Upper lobe of left lung (tissue), 6 donors: ENCODE measurements at regions not wholly inside any gene's neighbourhood (a gene's known extent, or its start where the extent isn't known, plus 50 kb on each side); places are given as distances from the start of the nearest gene placed in this dataset.
"Not testable (repeated sequence)": the region's sequence is repeated elsewhere in the genome, so short reads cannot be mapped to it uniquely, and the experiment has no call there.

Source experiments
- ATAC-seq, 2 donors: fragments of 200-7000 bp; cut with Tn5 transposase; one replicate each; pipeline ENCODE4 v1.9.1; 2022; ENCODE audit warnings: mild to moderate bottlenecking in 2 of 2, moderate library complexity in 2 of 2; ENCODE audit not compliant: low FRiP score in 2 of 2
- DNase-seq, 2 donors: peaks; one replicate each; pipeline ENCODE4 v3.0.0-alpha.2; 2019 to 2020
- H3K27ac ChIP-seq, 4 donors: fragments of 200-600 bp; sonication (generic); one replicate each; pipeline ENCODE4 v1.5.1; 2016 to 2019
- H3K27me3 ChIP-seq, 4 donors: fragments of 200-600 bp; sonication (generic); one replicate each; pipeline ENCODE4 v1.5.1; 2017 to 2019
- H3K36me3 ChIP-seq, 4 donors: fragments of 200-600 bp; sonication (generic); one replicate each; pipeline ENCODE4 v1.5.1; 2016 to 2019
- H3K4me1 ChIP-seq, 4 donors: fragments of 200-600 bp; sonication (generic); one replicate each; pipeline ENCODE4 v1.5.1; 2018 to 2019
- H3K4me3 ChIP-seq, 4 donors: fragments of 200-600 bp; sonication (generic); one replicate each; pipeline ENCODE4 v1.5.1; 2017 to 2019; ENCODE audit warnings: mild to moderate bottlenecking in 2 of 4, moderate library complexity in 1 of 4
- H3K9me3 ChIP-seq, 4 donors: fragments of 200-600 bp; sonication (generic); one replicate each; pipeline ENCODE4 v1.5.1; 2018 to 2019
- EP300 ChIP-seq, 4 donors: sonication (generic); formaldehyde crosslinking; IDR thresholded peaks; one replicate each; pipeline ENCODE4 v1.5.1; 2017; ENCODE audit warnings: antibody characterized with exemption in 4 of 4, control low read depth in 2 of 4
- POLR2A ChIP-seq, 4 donors: fragments of 450-650 bp; IDR thresholded peaks; one replicate each; pipeline ENCODE4 v1.5.1; 2016 to 2017; ENCODE audit warnings: antibody characterized with exemption in 4 of 4, mild to moderate bottlenecking in 2 of 4
- POLR2AphosphoS5 ChIP-seq, 2 donors: sonication (generic); formaldehyde crosslinking; IDR thresholded peaks; one replicate each; pipeline ENCODE4 v1.5.1; 2017; ENCODE audit warnings: antibody characterized with exemption in 2 of 2
- WGBS, 2 donors: methylation state at CpG; one replicate each; pipeline ENCODE4 v1.1.5; 2017 to 2018; 5-methylcytosine and 5-hydroxymethylcytosine counted together
- TF ChIP-seq, protein P1 (sequence below), 6 experiments: fragments of 450-650 bp in 4 of 6; fragments of 200-600 bp in 2 of 6; sonication (generic) in 2 of 6; IDR thresholded peaks; one replicate each; pipeline ENCODE4 v1.5.1; 2016 to 2019; ENCODE audit warnings: antibody characterized with exemption in 6 of 6
- donor health status: DM: no; HTN: no; CAD: no; lungs with moderate emphysema.
- donor health status: DM: no; HTN: yes; CAD: no; lungs with severe emphysema.

DNA sequence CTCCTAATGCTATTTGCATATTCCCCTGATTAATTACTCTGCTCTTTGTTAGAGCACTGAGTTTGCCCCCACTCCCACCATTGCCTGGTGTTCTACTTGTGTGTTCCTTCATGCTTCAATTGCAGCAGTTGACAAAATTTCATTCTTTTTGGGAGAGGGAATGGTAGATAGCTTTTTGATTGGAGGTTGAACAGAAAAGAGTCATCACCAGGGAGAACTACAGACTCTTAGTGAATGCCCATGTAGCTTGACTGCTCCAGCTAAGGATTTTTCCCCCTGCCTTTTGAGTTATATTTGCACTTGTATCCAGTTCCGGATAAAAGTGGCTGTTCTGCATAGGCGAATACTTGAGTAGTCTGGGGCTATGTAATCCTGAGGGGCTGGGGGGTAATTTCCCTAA, 183.9 kb downstream of the ETNK1 start:
- Histone ChIP-seq H3K36me3 (no peaks in the 10 kb centered on the region), H3K27me3 (no peaks in the 10 kb centered on the region), H3K4me1 (no peaks in the 10 kb centered on the region), H3K4me3 (no peak overlapping the region), H3K27ac (no peak overlapping the region), H3K9me3 (no peaks in the 10 kb centered on the region)
- DNase-seq, result no peak
- TF ChIP-seq EP300 (IDR thresholded peaks at IDR 0.05) (no peak), POLR2AphosphoS5 (IDR thresholded peaks at IDR 0.05) (no peak), POLR2A (IDR thresholded peaks at IDR 0.05) (no peak)
- TF ChIP-seq, protein P1, sequence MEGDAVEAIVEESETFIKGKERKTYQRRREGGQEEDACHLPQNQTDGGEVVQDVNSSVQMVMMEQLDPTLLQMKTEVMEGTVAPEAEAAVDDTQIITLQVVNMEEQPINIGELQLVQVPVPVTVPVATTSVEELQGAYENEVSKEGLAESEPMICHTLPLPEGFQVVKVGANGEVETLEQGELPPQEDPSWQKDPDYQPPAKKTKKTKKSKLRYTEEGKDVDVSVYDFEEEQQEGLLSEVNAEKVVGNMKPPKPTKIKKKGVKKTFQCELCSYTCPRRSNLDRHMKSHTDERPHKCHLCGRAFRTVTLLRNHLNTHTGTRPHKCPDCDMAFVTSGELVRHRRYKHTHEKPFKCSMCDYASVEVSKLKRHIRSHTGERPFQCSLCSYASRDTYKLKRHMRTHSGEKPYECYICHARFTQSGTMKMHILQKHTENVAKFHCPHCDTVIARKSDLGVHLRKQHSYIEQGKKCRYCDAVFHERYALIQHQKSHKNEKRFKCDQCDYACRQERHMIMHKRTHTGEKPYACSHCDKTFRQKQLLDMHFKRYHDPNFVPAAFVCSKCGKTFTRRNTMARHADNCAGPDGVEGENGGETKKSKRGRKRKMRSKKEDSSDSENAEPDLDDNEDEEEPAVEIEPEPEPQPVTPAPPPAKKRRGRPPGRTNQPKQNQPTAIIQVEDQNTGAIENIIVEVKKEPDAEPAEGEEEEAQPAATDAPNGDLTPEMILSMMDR (IDR thresholded peaks at IDR 0.05), result no peak
- 61 to 73% methylated on average over 2 of the region's 2 CpGs for WGBS, 2 donors
- no peak for ATAC-seq

DNA sequence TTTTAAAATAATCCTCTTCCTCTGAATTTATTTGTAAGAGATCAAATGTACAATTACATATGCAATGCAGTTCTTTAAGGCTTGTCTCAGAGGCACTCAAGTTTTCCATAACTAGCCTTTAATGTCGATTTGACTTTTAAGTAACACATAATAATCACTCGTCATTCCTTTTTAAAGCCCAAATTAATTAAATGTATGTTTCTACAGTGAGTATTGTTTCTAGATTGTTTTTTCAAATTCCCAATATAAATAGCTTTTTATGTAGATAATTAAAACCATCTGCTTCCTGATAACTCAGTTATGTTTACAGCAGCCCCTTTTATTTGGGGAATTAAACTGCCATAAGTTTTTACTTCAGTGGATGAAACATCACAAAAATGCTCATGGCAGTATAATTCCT, 185.1 kb downstream of the ETNK1 start:
- Histone ChIP-seq H3K27me3 (no peaks in the 10 kb centered on the region), H3K9me3 (no peaks in the 10 kb centered on the region), H3K4me1 (no peaks in the 10 kb centered on the region), H3K36me3 (no peaks in the 10 kb centered on the region), H3K27ac (no peak overlapping the region), H3K4me3 (no peak overlapping the region)
- TF ChIP-seq POLR2A (IDR thresholded peaks at IDR 0.05), result no peak
- TF ChIP-seq EP300 (IDR thresholded peaks at IDR 0.05), result no peak
- no peak for TF ChIP-seq POLR2AphosphoS5 (IDR thresholded peaks at IDR 0.05)
- TF ChIP-seq, protein P1 (IDR thresholded peaks at IDR 0.05), result no peak
- DNase-seq, result no peak
- no peak for ATAC-seq
- 70 to 74% methylated on average over 2 of the region's 2 CpGs for WGBS, 2 donors

GRCh38 chr12:22812531-22812930, 187.6 kb downstream of the ETNK1 start:
- DNase-seq, result peak in 1 of 2 donors; percentile 15
- Histone ChIP-seq H3K27me3 (no peaks in the 10 kb centered on the region), H3K4me1 (no peaks in the 10 kb centered on the region), H3K27ac (no peak overlapping the region), H3K4me3 (no peak overlapping the region), H3K9me3 (no peaks in the 10 kb centered on the region), H3K36me3 (no peaks in the 10 kb centered on the region)
- TF ChIP-seq POLR2A (IDR thresholded peaks at IDR 0.05), result no peak
- no peak for TF ChIP-seq POLR2AphosphoS5 (IDR thresholded peaks at IDR 0.05)
- TF ChIP-seq, protein P1 (IDR thresholded peaks at IDR 0.05), result no peak
- TF ChIP-seq EP300 (IDR thresholded peaks at IDR 0.05), result no peak
- no peak for ATAC-seq
- 94 to 96% methylated on average over 4 to 5 of the region's 5 CpGs for WGBS, 2 donors

GRCh38 chr12:22821985-22822384, 197.0 kb downstream of the ETNK1 start:
- 88 to 90% methylated on average over 4 of the region's 4 CpGs for WGBS, 2 donors
- ATAC-seq, result no peak
- Histone ChIP-seq H3K27ac (no peak overlapping the region), H3K36me3 (no peaks in the 10 kb centered on the region), H3K4me3 (no peak overlapping the region), H3K4me1 (no peaks in the 10 kb centered on the region), H3K27me3 (no peaks in the 10 kb centered on the region), H3K9me3 (peaks cover 0 to 5% (median 0%) of the 10 kb centered on the region in 4 donors)
- TF ChIP-seq POLR2AphosphoS5 (IDR thresholded peaks at IDR 0.05) (no peak), EP300 (IDR thresholded peaks at IDR 0.05) (no peak), POLR2A (IDR thresholded peaks at IDR 0.05) (no peak)
- TF ChIP-seq, protein P1 (IDR thresholded peaks at IDR 0.05), result no peak
- no peak for DNase-seq

GRCh38 chr12:22826026-22826425, 201.1 kb downstream of the ETNK1 start:
- Histone ChIP-seq H3K36me3 (no peaks in the 10 kb centered on the region), H3K27ac (no peak overlapping the region), H3K9me3 (peaks cover 0 to 5% (median 0%) of the 10 kb centered on the region in 4 donors), H3K27me3 (no peaks in the 10 kb centered on the region), H3K4me1 (no peaks in the 10 kb centered on the region), H3K4me3 (no peak overlapping the region)
- no peak for DNase-seq
- TF ChIP-seq, protein P1 (IDR thresholded peaks at IDR 0.05), result no peak
- TF ChIP-seq EP300 (IDR thresholded peaks at IDR 0.05), result no peak
- no peak for TF ChIP-seq POLR2A (IDR thresholded peaks at IDR 0.05)
- TF ChIP-seq POLR2AphosphoS5 (IDR thresholded peaks at IDR 0.05), result no peak
- 81 to 84% methylated on average over 3 of the region's 3 CpGs for WGBS, 2 donors
- ATAC-seq, result no peak

DNA sequence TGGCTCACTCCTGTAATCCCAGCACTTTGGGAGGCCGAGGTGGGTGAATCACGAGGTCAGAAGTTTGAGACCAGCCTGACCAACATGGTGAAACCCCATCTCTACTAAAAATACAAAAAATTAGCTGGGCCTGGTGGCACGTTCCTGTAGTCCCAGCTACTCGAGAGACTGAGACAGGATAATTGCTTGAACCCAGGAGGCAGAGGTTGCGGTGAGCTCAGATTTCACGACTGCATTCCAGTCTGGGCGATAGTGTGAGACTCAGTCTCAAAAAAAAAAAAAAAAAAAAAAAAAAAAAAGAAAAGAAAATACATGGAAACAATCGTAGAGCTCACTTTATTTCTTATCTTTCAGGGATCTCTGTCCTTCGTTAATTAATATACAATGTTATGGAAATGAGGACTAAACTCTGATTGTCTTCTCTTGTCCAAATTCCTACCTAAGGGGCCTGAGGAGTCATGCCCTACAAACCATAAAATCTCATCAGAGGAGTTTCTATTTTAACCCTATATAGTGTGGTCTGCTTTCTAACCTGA, 201.5 kb downstream of the ETNK1 start:
- ATAC-seq, H3K4me3 ChIP-seq, H3K9me3 ChIP-seq, H3K27ac ChIP-seq, H3K27me3 ChIP-seq, DNase-seq, H3K4me1 ChIP-seq, H3K36me3 ChIP-seq: not testable (repeated sequence)
- WGBS, 2 donors, result 70 to 79% methylated on average over 8 to 9 of the region's 9 CpGs
